SK-N-SH treated with all-trans-retinoic acid at 6 μM for 48 hours (cell line): ENCODE measurements at regions not wholly inside any gene's neighbourhood (a gene's known extent, or its start where the extent isn't known, plus 50 kb on each side); places are given as distances from the start of the nearest gene placed in this dataset.
A peak's percentile ranks its signal among the peaks of the same experiment; 100 is the strongest.

Experiments used
- BACH2 ChIP-seq: fragments of 250-450 bp; sonication (Bioruptor Pico); IDR thresholded peaks from 2 replicates; pipeline ENCODE4 v1.9.0; 2021; ENCODE audit warnings: mild to moderate bottlenecking, borderline replicate concordance
- GLIS3 ChIP-seq: fragments of 250-450 bp; sonication (Bioruptor Pico); IDR thresholded peaks from 2 replicates; pipeline ENCODE4 v1.5.0; 2020; ENCODE audit warnings: mild to moderate bottlenecking, moderate library complexity
- ISL1 ChIP-seq: fragments of 250-450 bp; sonication (Bioruptor Pico); IDR thresholded peaks from 2 replicates; pipeline ENCODE4 v2.1.2; 2022; ENCODE audit warnings: mild to moderate bottlenecking, moderate library complexity
- TOX ChIP-seq: fragments of 250-450 bp; sonication (Bioruptor Pico); IDR thresholded peaks from 2 replicates; pipeline ENCODE4 v1.8.0; 2021; ENCODE audit warnings: mild to moderate bottlenecking, moderate library complexity, borderline replicate concordance
- ZC3H10 ChIP-seq: fragments of 250-450 bp; sonication (Bioruptor Pico); IDR thresholded peaks from 2 replicates; pipeline ENCODE4 v1.5.1; 2021; ENCODE audit warnings: mild to moderate bottlenecking, moderate library complexity
- TF ChIP-seq, protein P1 (sequence below): fragments of 250-450 bp; sonication (Bioruptor Pico); IDR thresholded peaks from 2 replicates; pipeline ENCODE4 v1.5.0; 2020; ENCODE audit warnings: mild to moderate bottlenecking, moderate library complexity

DNA sequence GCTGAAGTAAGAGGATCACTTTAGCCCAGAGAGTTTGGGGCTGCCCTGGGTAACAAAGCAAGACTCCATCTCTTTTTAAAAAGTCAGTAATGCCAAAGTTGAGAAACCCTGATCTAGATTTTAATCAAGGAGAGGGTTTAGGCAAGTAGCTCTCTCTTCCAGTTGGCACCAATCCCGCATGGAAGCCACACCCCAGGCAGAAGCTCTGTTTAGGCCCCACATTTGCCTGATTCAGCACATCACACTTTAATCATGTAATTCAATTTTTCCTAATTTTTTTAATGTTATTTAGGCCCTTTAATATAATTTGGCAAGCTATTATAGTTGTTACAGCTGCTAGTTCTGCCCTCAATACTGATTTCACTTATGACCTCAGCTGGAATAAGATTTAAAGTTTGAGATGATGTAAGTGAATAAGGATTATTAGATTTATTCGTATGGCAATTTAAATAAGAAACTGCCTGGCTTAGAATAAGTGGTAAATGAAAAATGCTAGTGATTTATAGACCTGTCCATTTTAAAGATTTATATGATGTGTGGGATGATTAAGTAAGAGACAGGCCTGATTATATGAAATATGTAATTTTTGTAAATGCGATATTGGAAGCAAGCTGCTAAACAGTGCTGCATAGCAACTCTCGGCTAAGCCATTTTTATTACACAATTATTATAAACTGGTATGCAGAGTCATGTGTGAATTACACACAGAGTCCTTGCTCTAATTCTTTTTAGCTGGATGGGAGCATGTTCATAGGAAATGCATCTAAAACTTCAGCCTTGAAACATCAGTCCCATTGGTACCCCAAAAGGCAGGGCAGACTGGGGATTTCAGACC is 80.2 kb upstream of the NFE2L3 start:
- TF ChIP-seq GLIS3 (CRISPR knock-in tag) (no peak), TOX (no peak), ZC3H10 (CRISPR knock-in tag) (no peak), ISL1 (CRISPR knock-in tag) (peak; percentile 48; the same call in 1 of the 2 replicates), BACH2 (CRISPR knock-in tag) (no peak)
- TF ChIP-seq, protein P1, sequence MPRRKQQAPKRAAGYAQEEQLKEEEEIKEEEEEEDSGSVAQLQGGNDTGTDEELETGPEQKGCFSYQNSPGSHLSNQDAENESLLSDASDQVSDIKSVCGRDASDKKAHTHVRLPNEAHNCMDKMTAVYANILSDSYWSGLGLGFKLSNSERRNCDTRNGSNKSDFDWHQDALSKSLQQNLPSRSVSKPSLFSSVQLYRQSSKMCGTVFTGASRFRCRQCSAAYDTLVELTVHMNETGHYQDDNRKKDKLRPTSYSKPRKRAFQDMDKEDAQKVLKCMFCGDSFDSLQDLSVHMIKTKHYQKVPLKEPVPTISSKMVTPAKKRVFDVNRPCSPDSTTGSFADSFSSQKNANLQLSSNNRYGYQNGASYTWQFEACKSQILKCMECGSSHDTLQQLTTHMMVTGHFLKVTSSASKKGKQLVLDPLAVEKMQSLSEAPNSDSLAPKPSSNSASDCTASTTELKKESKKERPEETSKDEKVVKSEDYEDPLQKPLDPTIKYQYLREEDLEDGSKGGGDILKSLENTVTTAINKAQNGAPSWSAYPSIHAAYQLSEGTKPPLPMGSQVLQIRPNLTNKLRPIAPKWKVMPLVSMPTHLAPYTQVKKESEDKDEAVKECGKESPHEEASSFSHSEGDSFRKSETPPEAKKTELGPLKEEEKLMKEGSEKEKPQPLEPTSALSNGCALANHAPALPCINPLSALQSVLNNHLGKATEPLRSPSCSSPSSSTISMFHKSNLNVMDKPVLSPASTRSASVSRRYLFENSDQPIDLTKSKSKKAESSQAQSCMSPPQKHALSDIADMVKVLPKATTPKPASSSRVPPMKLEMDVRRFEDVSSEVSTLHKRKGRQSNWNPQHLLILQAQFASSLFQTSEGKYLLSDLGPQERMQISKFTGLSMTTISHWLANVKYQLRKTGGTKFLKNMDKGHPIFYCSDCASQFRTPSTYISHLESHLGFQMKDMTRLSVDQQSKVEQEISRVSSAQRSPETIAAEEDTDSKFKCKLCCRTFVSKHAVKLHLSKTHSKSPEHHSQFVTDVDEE (CRISPR knock-in tag), result no peak
